ENCODE measurements at regions not wholly inside any gene's neighbourhood (a gene's known extent, or its start where the extent isn't known, plus 50 kb on each side); places are given as distances from the start of the nearest gene placed in this dataset.

DNA sequence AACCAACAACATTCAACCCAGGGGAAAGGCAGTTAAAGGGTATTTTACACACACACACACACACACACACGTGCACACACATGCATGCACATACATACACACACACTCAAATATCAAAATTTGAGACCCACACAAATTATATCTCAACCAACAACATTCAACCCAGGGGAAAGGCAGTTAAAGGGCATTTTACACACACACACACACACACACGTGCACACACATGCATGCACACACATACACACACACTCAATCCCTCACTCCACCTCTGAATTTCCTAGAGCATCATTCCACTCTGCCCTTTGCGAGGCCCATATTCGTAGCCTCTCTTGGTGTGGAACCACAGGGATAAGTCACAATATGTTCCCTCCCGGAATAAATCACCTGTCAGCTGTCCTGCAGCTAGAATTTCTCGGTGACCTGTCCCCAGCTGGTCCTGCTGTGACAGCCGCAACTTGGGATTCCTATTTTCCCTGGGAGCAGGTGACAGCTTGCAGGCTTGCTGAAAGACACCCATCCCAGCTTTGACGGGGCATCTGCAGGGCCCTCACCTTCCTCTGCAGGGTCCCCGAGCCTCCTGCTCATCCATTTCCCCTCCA is 122.7 kb downstream of the PSMG1 start:
- TF ChIP-seq CTCF (IDR thresholded peaks at IDR 0.05; ENCODE audit: low read depth, low read length) (no peak), POLR2A (IDR thresholded peaks at IDR 0.05; ENCODE audit: extremely low read depth, insufficient read length) (no peak), MYC (IDR thresholded peaks at IDR 0.05; ENCODE audit: low read depth, low read length) (no peak)
